ENCODE measurements at regions not wholly inside any gene's neighbourhood (a gene's known extent, or its start where the extent isn't known, plus 50 kb on each side); places are given as distances from the start of the nearest gene placed in this dataset.

GRCh38 chr12:93176610-93177126, 201.1 kb upstream of the NUDT4 start:
- no peak for DNase-seq (ENCODE audit: low read depth)

- no peak for DNase-seq (ENCODE audit: low read depth)
Observed at GRCh38 chr12:93177208-93178153, 200.2 kb upstream of the NUDT4 start.

- DNase-seq (ENCODE audit: low read depth) = no peak
Observed at GRCh38 chr12:93178154-93178878, 199.4 kb upstream of the NUDT4 start.

GRCh38 chr12:93179792-93180191, 197.9 kb upstream of the NUDT4 start:
- no peak for DNase-seq (ENCODE audit: low read depth)

- no peak for DNase-seq (ENCODE audit: low read depth)
Observed at GRCh38 chr12:93180566-93180965, 197.2 kb upstream of the NUDT4 start.

- no peak for DNase-seq (ENCODE audit: low read depth)
Observed at GRCh38 chr12:93181409-93181965, 196.2 kb upstream of the NUDT4 start.

GRCh38 chr12:93183940-93184671, 193.6 kb upstream of the NUDT4 start:
- DNase-seq (ENCODE audit: low read depth) = no peak

GRCh38 chr12:93184672-93185368, 192.9 kb upstream of the NUDT4 start:
- no peak for DNase-seq (ENCODE audit: low read depth)

- no peak for DNase-seq (ENCODE audit: low read depth)
Observed at GRCh38 chr12:93185369-93185741, 192.4 kb upstream of the NUDT4 start.

- DNase-seq (ENCODE audit: low read depth) = peak; percentile 24
Observed at GRCh38 chr12:93186131-93186530, 191.6 kb upstream of the NUDT4 start.

GRCh38 chr12:93186621-93187020, 191.1 kb upstream of the NUDT4 start:
- no peak for DNase-seq (ENCODE audit: low read depth)

GRCh38 chr12:93191423-93191822, 186.3 kb upstream of the NUDT4 start:
- no peak for DNase-seq (ENCODE audit: low read depth)

- peak; percentile 52 for DNase-seq (ENCODE audit: low read depth)
Observed at GRCh38 chr12:93191956-93192355, 185.8 kb upstream of the NUDT4 start.

- DNase-seq (ENCODE audit: low read depth) = no peak
Observed at GRCh38 chr12:93192878-93193277, 184.8 kb upstream of the NUDT4 start.

- no peak for DNase-seq (ENCODE audit: low read depth)
Observed at GRCh38 chr12:93195511-93195910, 182.2 kb upstream of the NUDT4 start.

GRCh38 chr12:93197067-93197593, 180.6 kb upstream of the NUDT4 start:
- DNase-seq (ENCODE audit: low read depth) = peak; percentile 48

GRCh38 chr12:93198086-93198485, 179.6 kb upstream of the NUDT4 start:
- peak; percentile 91 for DNase-seq (ENCODE audit: low read depth)

GRCh38 chr12:93199831-93200236, 177.9 kb upstream of the NUDT4 start:
- peak; percentile 35 for DNase-seq (ENCODE audit: low read depth)

GRCh38 chr12:93200291-93200917, 177.3 kb upstream of the NUDT4 start:
- peak; percentile 53 for DNase-seq (ENCODE audit: low read depth)

GRCh38 chr12:93201990-93202389, 175.7 kb upstream of the NUDT4 start:
- no peak for DNase-seq (ENCODE audit: low read depth)
